ENCODE measurements at regions not wholly inside any gene's neighbourhood (a gene's known extent, or its start where the extent isn't known, plus 50 kb on each side); places are given as distances from the start of the nearest gene placed in this dataset.

- TF ChIP-seq GABPA (IDR thresholded peaks at IDR 0.05 in 1 of 2, conservative IDR thresholded peaks at IDR 0.05 in 1 of 2) = no peak
- TF ChIP-seq CTCF (IDR thresholded peaks at IDR 0.05; ENCODE audit: low read depth, low read length, missing input control) = no peak
- TF ChIP-seq TAF1 (conservative IDR thresholded peaks at IDR 0.05) = no peak
- TF ChIP-seq SP1 (IDR thresholded peaks at IDR 0.05) = no peak
- no peak for TF ChIP-seq EGR1 (IDR thresholded peaks at IDR 0.05; ENCODE audit: low read depth in 2 of 2)
- TF ChIP-seq ATF3 (IDR thresholded peaks at IDR 0.05) = no peak
- TF ChIP-seq RAD21 (IDR thresholded peaks at IDR 0.05) = no peak
- TF ChIP-seq REST (IDR thresholded peaks at IDR 0.05) = no peak
- TF ChIP-seq MAX (IDR thresholded peaks at IDR 0.05) = no peak
- no peak for TF ChIP-seq RXRA (IDR thresholded peaks at IDR 0.05)
- no peak for TF ChIP-seq FOXA2 (IDR thresholded peaks at IDR 0.05)
These were observed 249.8 kb upstream of the UBASH3B start for GRCh38 chr11:122405547-122406341.
